GM10248 (cell line): ENCODE measurements at regions not wholly inside any gene's neighbourhood (a gene's known extent, or its start where the extent isn't known, plus 50 kb on each side); places are given as distances from the start of the nearest gene placed in this dataset.

ENCODE experiments used
- CTCF ChIA-PET: fragments of 300-600 bp; sonication (Branson Sonifier 250); formaldehyde crosslinking; extraction: SDS; loops from one replicate; lab custom pipeline; 2021; ENCODE audit warnings: antibody characterized with exemption; lab: Yijun Ruan, JAX
- POLR2A ChIA-PET: fragments of 350-650 bp; sonication (Branson Sonifier 250); formaldehyde crosslinking; extraction: SDS; loops from one replicate; lab custom pipeline; 2020; ENCODE audit warnings: antibody characterized with exemption; lab: Yijun Ruan, JAX
- DNase-seq: peaks from one replicate; pipeline ENCODE4 v3.0.0; 2012; ENCODE audit errors: extremely low spot score
- TF ChIP-seq, protein P1 (sequence below): IDR thresholded peaks from 2 replicates; pipeline ENCODE4 v1.5.1; 2012; ENCODE audit warnings: mild to moderate bottlenecking, low read depth; ENCODE audit errors: extremely low read depth, missing control alignments, control extremely low read depth

DNA sequence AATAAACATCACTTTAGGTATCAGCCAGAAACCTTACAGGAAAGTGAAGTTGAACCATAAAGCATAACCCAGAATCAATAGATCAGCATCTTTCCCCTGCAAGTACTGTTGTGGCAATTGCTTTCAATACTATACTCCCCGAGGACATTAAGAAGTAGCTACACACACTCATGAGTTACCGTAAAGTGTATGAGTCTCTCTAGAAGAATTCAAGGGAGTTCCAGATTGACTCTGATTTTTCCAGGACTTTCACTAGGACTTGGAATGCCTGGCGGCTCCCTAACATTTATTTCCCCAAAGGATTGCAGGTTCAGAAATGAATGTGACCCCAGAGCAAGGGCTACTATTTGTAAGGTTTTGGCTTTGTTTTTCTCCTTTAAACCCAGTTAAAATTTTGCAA, 465.4 kb upstream of the MDGA2 start:
- POLR2A ChIA-PET = no interaction called here

DNA sequence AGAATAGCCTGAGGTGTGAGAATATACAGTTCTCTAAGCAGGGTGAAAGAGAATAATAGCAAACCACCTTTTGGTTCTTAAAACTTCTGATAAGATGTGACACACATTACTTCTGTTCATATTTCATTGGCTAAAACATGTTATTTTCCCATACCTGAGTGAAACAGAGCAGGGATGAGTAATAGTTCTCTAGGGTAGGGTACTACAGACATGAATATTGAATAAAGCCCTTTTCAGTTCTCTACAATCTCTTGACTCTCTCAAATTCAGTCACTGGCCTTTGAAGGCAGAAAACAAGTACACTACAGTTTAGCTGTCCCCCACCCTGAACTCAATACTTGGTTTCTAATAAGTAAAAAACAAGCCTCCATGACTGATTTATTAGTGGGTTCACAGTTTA, 454.1 kb upstream of the MDGA2 start:
- POLR2A ChIA-PET = no interaction called here
- TF ChIP-seq, protein P1, sequence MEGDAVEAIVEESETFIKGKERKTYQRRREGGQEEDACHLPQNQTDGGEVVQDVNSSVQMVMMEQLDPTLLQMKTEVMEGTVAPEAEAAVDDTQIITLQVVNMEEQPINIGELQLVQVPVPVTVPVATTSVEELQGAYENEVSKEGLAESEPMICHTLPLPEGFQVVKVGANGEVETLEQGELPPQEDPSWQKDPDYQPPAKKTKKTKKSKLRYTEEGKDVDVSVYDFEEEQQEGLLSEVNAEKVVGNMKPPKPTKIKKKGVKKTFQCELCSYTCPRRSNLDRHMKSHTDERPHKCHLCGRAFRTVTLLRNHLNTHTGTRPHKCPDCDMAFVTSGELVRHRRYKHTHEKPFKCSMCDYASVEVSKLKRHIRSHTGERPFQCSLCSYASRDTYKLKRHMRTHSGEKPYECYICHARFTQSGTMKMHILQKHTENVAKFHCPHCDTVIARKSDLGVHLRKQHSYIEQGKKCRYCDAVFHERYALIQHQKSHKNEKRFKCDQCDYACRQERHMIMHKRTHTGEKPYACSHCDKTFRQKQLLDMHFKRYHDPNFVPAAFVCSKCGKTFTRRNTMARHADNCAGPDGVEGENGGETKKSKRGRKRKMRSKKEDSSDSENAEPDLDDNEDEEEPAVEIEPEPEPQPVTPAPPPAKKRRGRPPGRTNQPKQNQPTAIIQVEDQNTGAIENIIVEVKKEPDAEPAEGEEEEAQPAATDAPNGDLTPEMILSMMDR = no peak
- CTCF ChIA-PET = no interaction called here
- DNase-seq = no peak

More for the DNA sequence above, 465.4 kb upstream of the MDGA2 start:
- TF ChIP-seq, protein P1 = no peak
- no peak for DNase-seq
- CTCF ChIA-PET = no interaction called here

GRCh38 chr14:48127674-48128073, 452.3 kb upstream of the MDGA2 start:
- ChIA-PET POLR2A (no interaction called here), CTCF (no interaction called here)
- no peak for DNase-seq
- TF ChIP-seq, protein P1 = no peak

DNA sequence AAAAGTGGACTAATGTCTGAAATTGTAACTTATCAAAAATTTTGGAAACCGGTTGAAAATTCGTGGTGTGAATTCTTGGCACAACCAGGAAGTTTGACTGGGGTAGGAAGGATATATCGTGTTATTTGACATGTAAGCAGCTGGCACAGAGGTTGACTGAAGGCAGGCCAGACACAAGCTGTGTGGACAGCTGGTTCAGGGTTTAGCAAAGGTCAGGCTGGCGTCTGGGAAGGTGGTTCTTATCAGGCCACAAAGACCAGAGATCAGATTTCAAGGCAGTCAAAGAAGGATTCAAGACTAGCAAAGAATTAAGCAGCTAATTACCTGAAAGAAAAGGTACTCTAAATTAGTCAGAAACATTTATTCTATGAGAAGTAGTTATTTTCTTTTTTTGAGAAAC, 450.2 kb upstream of the MDGA2 start:
- CTCF ChIA-PET = interaction anchor here (1.0 to 1.6 kb wide), 2 partner anchors 20 to 71 kb away, joined by 3 read pairs; no protein-coding TSS in a partner anchor
- POLR2A ChIA-PET = no interaction called here
- TF ChIP-seq, protein P1 = no peak
- no peak for DNase-seq

- CTCF ChIA-PET = no interaction called here
- DNase-seq = no peak
- TF ChIP-seq, protein P1 = no peak
- POLR2A ChIA-PET = no interaction called here
Observed at GRCh38 chr14:48113713-48114112, 438.3 kb upstream of the MDGA2 start.

- no peak for DNase-seq
- POLR2A ChIA-PET = no interaction called here
- CTCF ChIA-PET = no interaction called here
- TF ChIP-seq, protein P1 = no peak
Observed at GRCh38 chr14:48111151-48111550, 435.7 kb upstream of the MDGA2 start.

- ChIA-PET POLR2A (no interaction called here), CTCF (no interaction called here)
- DNase-seq = no peak
- TF ChIP-seq, protein P1 = no peak
Observed at GRCh38 chr14:48107646-48108045, 432.2 kb upstream of the MDGA2 start.
